SU-DHL-6 (cell line): ENCODE measurements at regions not wholly inside any gene's neighbourhood (a gene's known extent, or its start where the extent isn't known, plus 50 kb on each side); places are given as distances from the start of the nearest gene placed in this dataset.
"Not testable (repeated sequence)": the region's sequence is repeated elsewhere in the genome, so short reads cannot be mapped to it uniquely, and the experiment has no call there.

Experiments used
- CTCF ChIP-seq: fragments of 200-600 bp; sonication (generic); IDR thresholded peaks from one replicate; pipeline ENCODE4 v1.5.1; 2017; ENCODE audit warnings: antibody characterized with exemption, mild to moderate bottlenecking, low read length, moderate library complexity; ENCODE audit not compliant: insufficient read depth, poor library complexity, severe bottlenecking
- EZH2phosphoT487 ChIP-seq: fragments of 200-600 bp; sonication (generic), shearing (Covaris generic); conservative IDR thresholded peaks from 2 replicates; pipeline ENCODE4 v1.6.1; 2018; ENCODE audit warnings: mild to moderate bottlenecking, antibody characterized with exemption, low read length, moderate library complexity, mixed read lengths

GRCh38 chr5:21535114-21535513 is 1318.0 kb downstream of the CDH12 start:
- not testable (repeated sequence) for TF ChIP-seq CTCF, EZH2phosphoT487
